SK-N-MC (cell line): ENCODE measurements at regions not wholly inside any gene's neighbourhood (a gene's known extent, or its start where the extent isn't known, plus 50 kb on each side); places are given as distances from the start of the nearest gene placed in this dataset.

Experiments used
- DNase-seq: peaks from one replicate; pipeline ENCODE4 v3.0.0-alpha.2; 2011; ENCODE audit warnings: low read depth, low spot score
- H3K27ac ChIP-seq: fragments of 200-600 bp; sonication (generic); 2 replicates; pipeline ENCODE4 v1.5.1; 2016; ENCODE audit warnings: mixed run types
- H3K36me3 ChIP-seq: fragments of 200-600 bp; sonication (generic); 2 replicates; pipeline ENCODE4 v1.6.1; 2017; ENCODE audit warnings: antibody characterized with exemption, low read length, mixed read lengths; ENCODE audit not compliant: insufficient read depth
- H3K4me3 ChIP-seq: fragments of 200-600 bp; sonication (generic); 2 replicates; pipeline ENCODE4 v1.5.1; 2016
- H3K9ac ChIP-seq: fragments of 200-600 bp; sonication (generic); 2 replicates; pipeline ENCODE4 v1.8.0; 2017; ENCODE audit warnings: mixed run types, mixed read lengths; ENCODE audit not compliant: insufficient read length
- H3K9me3 ChIP-seq: fragments of 200-600 bp; sonication (generic); 2 replicates; pipeline ENCODE4 v1.6.1; 2017; ENCODE audit warnings: low read depth, mild to moderate bottlenecking, antibody characterized with exemption, low read length, moderate library complexity, mixed read lengths
- EZH2 ChIP-seq: fragments of 200-600 bp; sonication (generic); IDR thresholded peaks from one replicate; pipeline ENCODE4 v1.6.1; 2017; ENCODE audit warnings: antibody characterized with exemption
- FOXP2 ChIP-seq: optimal IDR thresholded peaks from 2 replicates; pipeline ENCODE3; 2011; ENCODE audit warnings: mild to moderate bottlenecking, moderate library complexity; ENCODE audit not compliant: insufficient read depth; ENCODE audit errors: extremely low read length, control extremely low read depth
- POLR2AphosphoS5 ChIP-seq: IDR thresholded peaks from 2 replicates; pipeline ENCODE4 v1.6.1; 2012; ENCODE audit warnings: mild to moderate bottlenecking, low read depth, low read length, borderline replicate concordance

- no peak overlapping the region for H3K27ac ChIP-seq
Observed at GRCh38 chr13:40406405-40407120, 259.9 kb downstream of the FOXO1 start.

GRCh38 chr13:40407567-40407966, 258.9 kb downstream of the FOXO1 start:
- Histone ChIP-seq H3K9me3 (no peaks in the 10 kb centered on the region), H3K36me3 (no peaks in the 10 kb centered on the region), H3K27ac (no peak overlapping the region), H3K9ac (no peak overlapping the region), H3K4me3 (no peak overlapping the region)
- no peak for DNase-seq
- TF ChIP-seq EZH2 (no peak), POLR2AphosphoS5 (no peak), FOXP2 (no peak)

More at GRCh38 chr13:40406405-40407120, 259.9 kb downstream of the FOXO1 start:
- Histone ChIP-seq H3K4me3 (no peak overlapping the region), H3K9me3 (no peaks in the 10 kb centered on the region), H3K36me3 (no peaks in the 10 kb centered on the region), H3K9ac (no peak overlapping the region)
- TF ChIP-seq EZH2 (no peak), POLR2AphosphoS5 (no peak)
- DNase-seq, result no peak

- no peak overlapping the region for H3K9ac ChIP-seq
- no peaks in the 10 kb centered on the region for H3K9me3 ChIP-seq
- no peak for TF ChIP-seq FOXP2
- TF ChIP-seq EZH2, result no peak
- TF ChIP-seq POLR2AphosphoS5, result no peak
- DNase-seq, result no peak
- H3K4me3 ChIP-seq, result no peak overlapping the region
- H3K27ac ChIP-seq, result no peak overlapping the region
- no peaks in the 10 kb centered on the region for H3K36me3 ChIP-seq
Observed at GRCh38 chr13:40408602-40409001, 257.8 kb downstream of the FOXO1 start.

GRCh38 chr13:40409278-40409677, 257.2 kb downstream of the FOXO1 start:
- no peak overlapping the region for H3K9ac ChIP-seq
- no peak for DNase-seq
- H3K4me3 ChIP-seq, result no peak overlapping the region
- TF ChIP-seq POLR2AphosphoS5 (no peak), EZH2 (no peak), FOXP2 (no peak)
- no peak overlapping the region for H3K27ac ChIP-seq
- no peaks in the 10 kb centered on the region for H3K36me3 ChIP-seq
- no peaks in the 10 kb centered on the region for H3K9me3 ChIP-seq

GRCh38 chr13:40410315-40410714, 256.1 kb downstream of the FOXO1 start:
- Histone ChIP-seq H3K9ac (no peak overlapping the region), H3K27ac (no peak overlapping the region), H3K9me3 (no peaks in the 10 kb centered on the region), H3K36me3 (no peaks in the 10 kb centered on the region), H3K4me3 (no peak overlapping the region)
- no peak for DNase-seq
- TF ChIP-seq POLR2AphosphoS5 (no peak), EZH2 (no peak), FOXP2 (no peak)

GRCh38 chr13:40420160-40420740, 246.2 kb downstream of the FOXO1 start:
- no peak for DNase-seq
- no peak overlapping the region for H3K9ac ChIP-seq
- no peak overlapping the region for H3K4me3 ChIP-seq
- no peaks in the 10 kb centered on the region for H3K36me3 ChIP-seq
- H3K27ac ChIP-seq, result no peak overlapping the region
- TF ChIP-seq FOXP2, result no peak
- H3K9me3 ChIP-seq, result no peaks in the 10 kb centered on the region

- H3K4me3 ChIP-seq, result no peak overlapping the region
- TF ChIP-seq EZH2 (no peak), FOXP2 (no peak), POLR2AphosphoS5 (no peak)
- no peaks in the 10 kb centered on the region for H3K9me3 ChIP-seq
- no peak overlapping the region for H3K27ac ChIP-seq
- H3K9ac ChIP-seq, result no peak overlapping the region
- no peaks in the 10 kb centered on the region for H3K36me3 ChIP-seq
- no peak for DNase-seq
Observed at GRCh38 chr13:40422588-40423235, 243.7 kb downstream of the FOXO1 start.

GRCh38 chr13:40428354-40428753, 238.1 kb downstream of the FOXO1 start:
- Histone ChIP-seq H3K27ac (no peak overlapping the region), H3K36me3 (no peaks in the 10 kb centered on the region), H3K9me3 (no peaks in the 10 kb centered on the region), H3K9ac (no peak overlapping the region), H3K4me3 (no peak overlapping the region)
- DNase-seq, result no peak
- no peak for TF ChIP-seq EZH2
- no peak for TF ChIP-seq FOXP2
- TF ChIP-seq POLR2AphosphoS5, result no peak
